Vagina (tissue), 2 donors: ENCODE measurements at regions not wholly inside any gene's neighbourhood (a gene's known extent, or its start where the extent isn't known, plus 50 kb on each side); places are given as distances from the start of the nearest gene placed in this dataset.

Experiments used
- POLR2A ChIP-seq, 2 donors: fragments of 450-650 bp; IDR thresholded peaks; one replicate each; pipeline ENCODE4 v1.6.1; 2017; ENCODE audit warnings: antibody characterized with exemption in 2 of 2, mild to moderate bottlenecking in 2 of 2, moderate library complexity in 2 of 2
- POLR2AphosphoS5 ChIP-seq, 2 donors: sonication (generic); formaldehyde crosslinking; IDR thresholded peaks; one replicate each; pipeline ENCODE4 v1.9.0; 2017; ENCODE audit warnings: antibody characterized with exemption in 2 of 2, mild to moderate bottlenecking in 2 of 2, low read depth in 1 of 2; ENCODE audit not compliant: insufficient read depth in 1 of 2
- TF ChIP-seq, protein P1 (sequence below), 3 experiments: fragments of 450-650 bp in 2 of 3; fragments of 200-600 bp in 1 of 3; sonication (generic) in 1 of 3; IDR thresholded peaks; one replicate each; pipeline ENCODE4 v1.5.1; 2017 to 2019; ENCODE audit warnings: antibody characterized with exemption in 3 of 3, mild to moderate bottlenecking in 2 of 3, moderate library complexity in 2 of 3

DNA sequence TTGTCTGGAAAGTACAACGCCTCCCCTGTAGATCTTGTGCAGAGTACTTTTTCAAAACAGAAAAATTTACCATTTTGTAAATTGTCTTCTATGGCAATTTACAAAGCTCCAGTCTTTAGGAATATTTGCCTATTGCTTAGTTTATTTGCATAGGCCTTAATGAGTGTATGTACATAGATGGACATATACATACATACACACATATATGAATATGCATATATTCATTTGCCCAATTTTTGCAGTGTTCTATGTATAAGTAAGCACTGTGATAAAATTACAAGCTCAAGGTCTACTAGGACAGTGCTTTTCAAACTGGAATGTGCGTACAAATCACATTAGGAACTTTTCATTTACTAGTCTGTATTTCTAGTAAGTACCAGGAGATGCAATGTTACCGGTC lies 301.3 kb upstream of the SMARCA2 start:
- TF ChIP-seq, protein P1, sequence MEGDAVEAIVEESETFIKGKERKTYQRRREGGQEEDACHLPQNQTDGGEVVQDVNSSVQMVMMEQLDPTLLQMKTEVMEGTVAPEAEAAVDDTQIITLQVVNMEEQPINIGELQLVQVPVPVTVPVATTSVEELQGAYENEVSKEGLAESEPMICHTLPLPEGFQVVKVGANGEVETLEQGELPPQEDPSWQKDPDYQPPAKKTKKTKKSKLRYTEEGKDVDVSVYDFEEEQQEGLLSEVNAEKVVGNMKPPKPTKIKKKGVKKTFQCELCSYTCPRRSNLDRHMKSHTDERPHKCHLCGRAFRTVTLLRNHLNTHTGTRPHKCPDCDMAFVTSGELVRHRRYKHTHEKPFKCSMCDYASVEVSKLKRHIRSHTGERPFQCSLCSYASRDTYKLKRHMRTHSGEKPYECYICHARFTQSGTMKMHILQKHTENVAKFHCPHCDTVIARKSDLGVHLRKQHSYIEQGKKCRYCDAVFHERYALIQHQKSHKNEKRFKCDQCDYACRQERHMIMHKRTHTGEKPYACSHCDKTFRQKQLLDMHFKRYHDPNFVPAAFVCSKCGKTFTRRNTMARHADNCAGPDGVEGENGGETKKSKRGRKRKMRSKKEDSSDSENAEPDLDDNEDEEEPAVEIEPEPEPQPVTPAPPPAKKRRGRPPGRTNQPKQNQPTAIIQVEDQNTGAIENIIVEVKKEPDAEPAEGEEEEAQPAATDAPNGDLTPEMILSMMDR (IDR thresholded peaks at IDR 0.05), result no peak
- TF ChIP-seq POLR2A (IDR thresholded peaks at IDR 0.05) (no peak), POLR2AphosphoS5 (IDR thresholded peaks at IDR 0.05; ENCODE audit: insufficient read depth in 1 of 2, low read depth in 1 of 2) (no peak)
